NT2/D1 (cell line): ENCODE measurements at regions not wholly inside any gene's neighbourhood (a gene's known extent, or its start where the extent isn't known, plus 50 kb on each side); places are given as distances from the start of the nearest gene placed in this dataset.

Experiments
- SUZ12 ChIP-seq: IDR thresholded peaks from 2 replicates; pipeline ENCODE4 v1.6.1; 2011; ENCODE audit not compliant: insufficient read length, insufficient read depth; ENCODE audit errors: extremely low read depth
- YY1 ChIP-seq: IDR thresholded peaks from 2 replicates; pipeline ENCODE4 v1.6.1; 2011; ENCODE audit not compliant: insufficient read length, insufficient read depth
- ZNF274 ChIP-seq: IDR thresholded peaks from 2 replicates; pipeline ENCODE4 v1.6.1; 2011; ENCODE audit warnings: mild to moderate bottlenecking, low read depth, low read length

GRCh38 chr3:34037260-34037659 is 238.8 kb downstream of the PDCD6IP start:
- TF ChIP-seq YY1 (no peak), ZNF274 (no peak), SUZ12 (no peak)
